Activated T-helper 1 cell treated with anti-CD3 and anti-CD28 coated beads, Interleukin-12 subunit alpha, Interleukin-12 subunit beta, Interleukin-2, Interleukin-4 antibody, amounts not matched to agents 30 ng/mL and 10 ng/mL and 1 ng/mL, durations not matched to agents 14 hours and 24 hours and 36 hours (primary cell): ENCODE measurements at regions not wholly inside any gene's neighbourhood (a gene's known extent, or its start where the extent isn't known, plus 50 kb on each side); places are given as distances from the start of the nearest gene placed in this dataset.

ENCODE experiments used
- DNase-seq: peaks from one replicate; pipeline ENCODE4 v3.0.0; 2021; ENCODE audit warnings: low spot score
- H3K27ac Mint-ChIP-seq: one replicate; pipeline ENCODE4 v1.8.0; 2021; ENCODE audit warnings: mild to moderate bottlenecking, mixed read lengths
- H3K27me3 Mint-ChIP-seq: one replicate; pipeline ENCODE4 v1.8.0; 2022; ENCODE audit warnings: mild to moderate bottlenecking, moderate library complexity, mixed read lengths; ENCODE audit not compliant: insufficient read depth
- H3K36me3 Mint-ChIP-seq: one replicate; pipeline ENCODE4 v1.8.0; 2021; ENCODE audit warnings: low read depth, mixed read lengths
- H3K4me1 Mint-ChIP-seq: one replicate; pipeline ENCODE4 v1.8.0; 2021; ENCODE audit warnings: low read depth, mixed read lengths
- H3K4me3 Mint-ChIP-seq: one replicate; pipeline ENCODE4 v1.8.0; 2021; ENCODE audit warnings: mild to moderate bottlenecking, moderate library complexity, mixed read lengths
- H3K9me3 Mint-ChIP-seq: one replicate; pipeline ENCODE4 v1.8.0; 2021; ENCODE audit warnings: mixed read lengths
- intact Hi-C: fragments of 100-400 bp; cut with micrococcal nuclease; formaldehyde crosslinking; loops from one replicate; pipeline ENCODE4 v1.15.1; 2024

DNA sequence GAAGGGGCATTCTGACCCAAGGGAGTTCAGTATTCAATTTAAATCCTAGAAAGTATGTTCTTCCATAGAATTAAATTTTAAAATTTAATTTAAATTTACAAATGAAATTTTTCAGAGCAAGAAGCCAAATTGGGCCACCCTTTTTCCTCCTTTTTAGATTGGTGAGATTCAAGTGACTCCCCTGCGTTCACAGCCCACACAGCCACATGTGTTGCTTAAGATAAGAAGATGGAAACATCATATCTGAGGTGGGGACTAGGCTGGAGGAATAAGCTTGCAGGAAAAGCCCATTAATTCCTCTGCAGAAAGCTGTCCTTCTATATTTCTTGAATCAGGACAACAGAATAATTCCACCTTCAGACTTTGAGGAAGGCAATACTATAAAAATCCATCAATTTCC, 392.7 kb upstream of the ZNF507 start:
- Mint-ChIP-seq H3K4me3 (no peak overlapping the region), H3K27ac (no peak overlapping the region), H3K27me3 (no peaks in the 10 kb centered on the region), H3K9me3 (peaks cover 7% of the 10 kb centered on the region), H3K36me3 (no peaks in the 10 kb centered on the region), H3K4me1 (no peaks in the 10 kb centered on the region)
- intact Hi-C loops = no loop called here
- no peak for DNase-seq

- peaks cover 7% of the 10 kb centered on the region for H3K9me3 Mint-ChIP-seq
- intact Hi-C loops = no loop called here
- DNase-seq = no peak
- no peaks in the 10 kb centered on the region for H3K27me3 Mint-ChIP-seq
- H3K27ac Mint-ChIP-seq = no peak overlapping the region
- H3K4me3 Mint-ChIP-seq = no peak overlapping the region
- no peaks in the 10 kb centered on the region for H3K36me3 Mint-ChIP-seq
- no peaks in the 10 kb centered on the region for H3K4me1 Mint-ChIP-seq
Measured at GRCh38 chr19:31955061-31955460, 390.3 kb upstream of the ZNF507 start.

- intact Hi-C loops = no loop called here
- no peaks in the 10 kb centered on the region for H3K27me3 Mint-ChIP-seq
Measured at GRCh38 chr19:31955884-31956283, 389.5 kb upstream of the ZNF507 start.

DNA sequence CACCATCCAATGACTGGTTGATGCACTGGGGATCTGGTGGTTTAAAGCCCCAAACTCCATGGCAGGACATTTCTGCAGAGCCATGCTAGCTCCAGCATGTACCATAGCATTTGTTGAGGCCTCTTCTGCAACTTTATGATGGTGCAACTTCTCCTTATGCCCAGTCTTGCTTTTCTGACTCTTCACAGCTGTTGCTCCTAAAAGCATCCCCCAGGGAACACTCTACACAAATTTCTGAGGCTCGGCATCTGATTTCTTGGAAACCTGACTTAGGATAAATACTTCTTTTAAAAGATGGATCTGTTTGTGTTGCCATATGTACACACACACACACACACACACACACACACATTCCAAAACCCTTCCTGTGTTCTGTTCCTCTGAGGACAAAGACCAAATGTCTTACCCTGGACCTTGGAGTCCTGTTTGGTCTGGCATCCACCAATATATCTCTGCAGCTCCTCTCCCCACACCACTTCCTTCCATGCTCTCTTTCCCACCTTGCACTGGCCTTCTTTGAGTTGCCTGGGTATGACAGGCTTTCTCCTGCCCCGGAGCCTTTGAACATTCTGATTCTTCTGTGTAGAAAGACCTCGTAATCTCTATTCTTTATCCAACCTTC, 388.5 kb upstream of the ZNF507 start:
- DNase-seq = no peak
- Mint-ChIP-seq H3K4me3 (no peak overlapping the region), H3K27me3 (no peaks in the 10 kb centered on the region), H3K4me1 (no peaks in the 10 kb centered on the region), H3K27ac (no peak overlapping the region), H3K9me3 (peaks cover 5% of the 10 kb centered on the region), H3K36me3 (no peaks in the 10 kb centered on the region)
- intact Hi-C loops = no loop called here

More at GRCh38 chr19:31955884-31956283, 389.5 kb upstream of the ZNF507 start:
- H3K9me3 Mint-ChIP-seq = peaks cover 7% of the 10 kb centered on the region
- DNase-seq = no peak
- H3K4me3 Mint-ChIP-seq = no peak overlapping the region
- H3K4me1 Mint-ChIP-seq = no peaks in the 10 kb centered on the region
- H3K27ac Mint-ChIP-seq = no peak overlapping the region
- H3K36me3 Mint-ChIP-seq = no peaks in the 10 kb centered on the region

- Mint-ChIP-seq H3K27me3 (no peaks in the 10 kb centered on the region), H3K36me3 (no peaks in the 10 kb centered on the region), H3K4me1 (no peaks in the 10 kb centered on the region), H3K4me3 (no peak overlapping the region), H3K9me3 (no peaks in the 10 kb centered on the region), H3K27ac (no peak overlapping the region)
- intact Hi-C loops = no loop called here
- no peak for DNase-seq
Measured at GRCh38 chr19:31957711-31958110, 387.7 kb upstream of the ZNF507 start.

- H3K4me1 Mint-ChIP-seq = no peaks in the 10 kb centered on the region
- DNase-seq = no peak
- H3K36me3 Mint-ChIP-seq = no peaks in the 10 kb centered on the region
- intact Hi-C loops = no loop called here
- no peaks in the 10 kb centered on the region for H3K27me3 Mint-ChIP-seq
- no peak overlapping the region for H3K4me3 Mint-ChIP-seq
- H3K27ac Mint-ChIP-seq = no peak overlapping the region
- no peaks in the 10 kb centered on the region for H3K9me3 Mint-ChIP-seq
Measured at GRCh38 chr19:31959527-31960018, 385.8 kb upstream of the ZNF507 start.

GRCh38 chr19:31960474-31960873, 384.9 kb upstream of the ZNF507 start:
- H3K27me3 Mint-ChIP-seq = no peaks in the 10 kb centered on the region
- H3K9me3 Mint-ChIP-seq = no peaks in the 10 kb centered on the region
- no peaks in the 10 kb centered on the region for H3K36me3 Mint-ChIP-seq
- intact Hi-C loops = no loop called here
- DNase-seq = no peak
- no peak overlapping the region for H3K27ac Mint-ChIP-seq
- no peaks in the 10 kb centered on the region for H3K4me1 Mint-ChIP-seq
- no peak overlapping the region for H3K4me3 Mint-ChIP-seq

- DNase-seq = no peak
- no peaks in the 10 kb centered on the region for H3K9me3 Mint-ChIP-seq
- intact Hi-C loops = no loop called here
- no peak overlapping the region for H3K27ac Mint-ChIP-seq
- no peaks in the 10 kb centered on the region for H3K36me3 Mint-ChIP-seq
- no peaks in the 10 kb centered on the region for H3K4me1 Mint-ChIP-seq
- no peak overlapping the region for H3K4me3 Mint-ChIP-seq
- no peaks in the 10 kb centered on the region for H3K27me3 Mint-ChIP-seq
Measured at GRCh38 chr19:31961191-31961590, 384.2 kb upstream of the ZNF507 start.

DNA sequence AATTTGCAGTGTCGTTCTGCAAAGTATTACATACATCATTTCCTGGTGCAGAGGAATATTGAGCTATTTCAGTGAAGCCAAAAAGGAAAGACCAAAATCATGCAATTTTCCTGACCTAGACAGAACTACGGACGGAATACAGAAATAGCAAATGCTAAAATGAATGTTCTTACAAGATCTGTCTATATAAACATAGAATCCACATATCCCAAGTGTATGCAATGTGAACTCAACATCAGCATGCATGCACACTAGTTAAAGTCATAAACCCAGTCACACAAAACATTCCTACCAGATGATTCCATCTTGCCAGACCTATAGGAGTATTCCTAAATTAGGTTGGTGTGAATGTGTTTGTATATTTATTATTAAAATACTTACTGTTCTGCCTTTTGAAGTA, 383.7 kb upstream of the ZNF507 start:
- no peaks in the 10 kb centered on the region for H3K36me3 Mint-ChIP-seq
- H3K9me3 Mint-ChIP-seq = no peaks in the 10 kb centered on the region
- DNase-seq = no peak
- intact Hi-C loops = no loop called here
- H3K4me3 Mint-ChIP-seq = no peak overlapping the region
- H3K27me3 Mint-ChIP-seq = no peaks in the 10 kb centered on the region
- no peak overlapping the region for H3K27ac Mint-ChIP-seq
- H3K4me1 Mint-ChIP-seq = no peaks in the 10 kb centered on the region

GRCh38 chr19:31962561-31962996, 382.8 kb upstream of the ZNF507 start:
- no peaks in the 10 kb centered on the region for H3K27me3 Mint-ChIP-seq
- no peaks in the 10 kb centered on the region for H3K9me3 Mint-ChIP-seq

GRCh38 chr19:31963746-31964145, 381.7 kb upstream of the ZNF507 start:
- no peaks in the 10 kb centered on the region for H3K4me1 Mint-ChIP-seq
- intact Hi-C loops = no loop called here
- H3K27me3 Mint-ChIP-seq = no peaks in the 10 kb centered on the region
- no peak overlapping the region for H3K4me3 Mint-ChIP-seq
- H3K9me3 Mint-ChIP-seq = no peaks in the 10 kb centered on the region
- no peaks in the 10 kb centered on the region for H3K36me3 Mint-ChIP-seq
- no peak overlapping the region for H3K27ac Mint-ChIP-seq
- DNase-seq = no peak

More at GRCh38 chr19:31962561-31962996, 382.8 kb upstream of the ZNF507 start:
- no peaks in the 10 kb centered on the region for H3K4me1 Mint-ChIP-seq
- H3K4me3 Mint-ChIP-seq = no peak overlapping the region
- intact Hi-C loops = no loop called here
- no peaks in the 10 kb centered on the region for H3K36me3 Mint-ChIP-seq
- no peak overlapping the region for H3K27ac Mint-ChIP-seq
- DNase-seq = no peak

DNA sequence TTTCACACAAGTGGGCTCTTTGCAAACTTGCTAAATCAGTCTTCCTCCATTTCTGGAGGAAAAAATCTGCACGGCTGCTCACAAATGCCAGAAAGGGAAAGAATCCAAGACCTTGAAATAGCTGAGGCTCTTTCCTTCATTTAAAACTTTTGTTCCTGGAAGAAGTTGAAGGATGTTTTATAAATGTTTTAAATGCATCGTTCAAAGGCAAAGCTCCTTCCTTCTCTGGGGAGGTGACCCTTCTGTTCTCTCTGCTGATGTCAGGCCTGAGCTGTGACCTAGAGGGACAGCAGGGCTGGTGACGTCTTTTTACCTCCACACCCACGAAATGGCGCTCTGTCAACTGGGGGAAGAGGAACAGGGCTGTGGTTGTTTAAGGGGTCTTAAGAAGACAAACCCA, 376.4 kb upstream of the ZNF507 start:
- Mint-ChIP-seq H3K4me1 (no peaks in the 10 kb centered on the region), H3K27me3 (no peaks in the 10 kb centered on the region), H3K27ac (no peak overlapping the region), H3K4me3 (no peak overlapping the region), H3K9me3 (no peaks in the 10 kb centered on the region), H3K36me3 (no peaks in the 10 kb centered on the region)
- no peak for DNase-seq
- intact Hi-C loops = no loop called here

DNA sequence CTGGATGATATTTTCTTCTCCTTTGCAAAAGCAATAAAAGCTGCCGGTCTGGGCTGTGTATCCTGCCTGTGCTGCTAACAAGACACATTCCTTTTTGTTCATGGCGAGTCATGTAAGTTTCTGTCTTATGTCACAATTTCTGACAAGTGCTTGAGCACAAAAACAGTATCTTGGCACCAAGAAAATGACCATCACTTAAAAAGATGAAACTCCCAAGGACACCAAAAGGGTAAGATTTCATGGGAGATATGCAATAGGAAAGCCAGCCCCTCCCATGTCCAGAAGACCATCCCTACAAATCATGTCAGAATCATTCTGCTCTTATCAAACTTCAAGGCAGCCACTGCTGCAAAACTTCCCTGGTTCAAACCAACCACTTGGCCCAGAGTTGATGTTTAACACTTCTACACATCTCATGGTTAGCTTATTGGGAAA, 375.4 kb upstream of the ZNF507 start:
- Mint-ChIP-seq H3K27ac (no peak overlapping the region), H3K9me3 (no peaks in the 10 kb centered on the region), H3K27me3 (no peaks in the 10 kb centered on the region), H3K36me3 (no peaks in the 10 kb centered on the region), H3K4me1 (no peaks in the 10 kb centered on the region), H3K4me3 (no peak overlapping the region)
- DNase-seq = no peak
- intact Hi-C loops = no loop called here

GRCh38 chr19:31974290-31974689, 371.1 kb upstream of the ZNF507 start:
- no peaks in the 10 kb centered on the region for H3K36me3 Mint-ChIP-seq
- H3K27me3 Mint-ChIP-seq = no peaks in the 10 kb centered on the region
- no peaks in the 10 kb centered on the region for H3K9me3 Mint-ChIP-seq
- DNase-seq = no peak
- H3K4me3 Mint-ChIP-seq = no peak overlapping the region
- no peaks in the 10 kb centered on the region for H3K4me1 Mint-ChIP-seq
- intact Hi-C loops = no loop called here
- no peak overlapping the region for H3K27ac Mint-ChIP-seq
